ENCODE measurements at regions not wholly inside any gene's neighbourhood (a gene's known extent, or its start where the extent isn't known, plus 50 kb on each side); places are given as distances from the start of the nearest gene placed in this dataset.

DNA sequence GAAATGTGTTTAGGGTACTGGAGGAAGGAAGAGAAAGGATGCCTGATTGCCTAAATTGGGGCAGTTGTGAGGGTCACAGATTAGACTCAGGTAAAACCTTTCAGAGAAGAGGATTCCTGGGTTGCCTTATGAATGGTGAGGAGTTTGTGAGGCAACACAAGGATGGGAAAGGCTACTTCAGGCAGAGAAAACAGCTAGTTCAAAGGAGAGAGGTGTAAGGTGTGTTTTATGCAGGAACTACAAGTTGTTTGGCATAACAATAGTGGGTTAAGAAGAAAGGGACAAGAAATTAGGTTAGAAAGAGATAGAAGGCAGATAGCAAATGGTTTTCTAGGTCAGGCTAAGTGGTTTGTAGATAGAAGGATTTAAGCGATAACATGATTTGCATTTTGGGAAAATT lies 75.1 kb upstream of the PGRMC2 start:
- H3K27ac Mint-ChIP-seq, result no peak overlapping the region
- no peak overlapping the region for H3K4me3 Mint-ChIP-seq
- no peaks in the 10 kb centered on the region for H3K36me3 Mint-ChIP-seq (ENCODE audit: low read depth)
- H3K4me1 Mint-ChIP-seq, result peaks cover 7% of the 10 kb centered on the region
- DNase-seq (no peak), ATAC-seq (no peak)
- no peaks in the 10 kb centered on the region for H3K27me3 Mint-ChIP-seq
- H3K9me3 Mint-ChIP-seq, result no peaks in the 10 kb centered on the region

DNA sequence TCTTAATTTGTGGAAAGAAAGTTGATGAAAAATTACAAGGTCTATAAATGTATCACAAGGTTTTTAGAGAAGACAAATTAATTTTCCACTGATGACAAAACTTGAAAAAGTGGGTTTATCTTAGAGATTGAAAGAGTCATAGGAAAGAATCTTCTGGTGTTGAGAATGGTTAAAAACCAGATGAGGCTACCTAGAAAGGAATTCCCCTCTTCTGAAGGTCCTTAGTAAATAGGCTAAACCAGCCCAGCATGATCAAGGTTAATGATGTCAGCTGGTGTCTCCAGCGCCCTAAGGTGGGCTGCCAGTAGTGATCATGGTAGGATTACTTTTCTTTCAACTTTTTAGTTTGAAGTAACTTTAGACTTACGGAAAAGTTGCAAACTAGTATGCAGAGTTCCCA lies 71.8 kb upstream of the PGRMC2 start:
- H3K36me3 Mint-ChIP-seq (ENCODE audit: low read depth), result peaks cover 3% of the 10 kb centered on the region
- DNase-seq (no peak), ATAC-seq (peak; percentile 78)
- H3K9me3 Mint-ChIP-seq, result no peaks in the 10 kb centered on the region
- no peak overlapping the region for H3K27ac Mint-ChIP-seq
- peaks cover 7% of the 10 kb centered on the region for H3K4me1 Mint-ChIP-seq
- H3K4me3 Mint-ChIP-seq, result no peak overlapping the region
- no peaks in the 10 kb centered on the region for H3K27me3 Mint-ChIP-seq

DNA sequence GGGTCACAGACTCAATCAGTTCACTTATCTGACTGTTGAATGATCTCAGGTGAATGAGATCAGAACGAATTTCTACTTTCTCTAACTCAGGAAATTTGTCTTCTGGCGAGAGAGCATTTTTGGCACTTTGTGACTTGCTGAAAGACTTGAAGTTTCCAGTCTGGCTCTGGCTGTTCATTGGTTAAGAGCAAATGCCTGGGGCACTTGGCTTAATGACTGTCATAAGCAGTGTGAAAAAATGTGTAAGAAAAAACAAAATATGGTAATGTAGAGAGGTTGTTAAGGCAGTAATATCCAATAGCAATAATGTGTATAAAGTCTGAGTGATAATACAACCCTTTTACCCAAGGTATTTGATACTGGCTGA lies 71.3 kb upstream of the PGRMC2 start:
- Mint-ChIP-seq H3K9me3 (no peaks in the 10 kb centered on the region), H3K4me1 (peaks cover 7% of the 10 kb centered on the region), H3K36me3 (ENCODE audit: low read depth) (peaks cover 3% of the 10 kb centered on the region), H3K27me3 (no peaks in the 10 kb centered on the region), H3K27ac (no peak overlapping the region), H3K4me3 (no peak overlapping the region)
- no peak for DNase-seq
- ATAC-seq, result no peak

DNA sequence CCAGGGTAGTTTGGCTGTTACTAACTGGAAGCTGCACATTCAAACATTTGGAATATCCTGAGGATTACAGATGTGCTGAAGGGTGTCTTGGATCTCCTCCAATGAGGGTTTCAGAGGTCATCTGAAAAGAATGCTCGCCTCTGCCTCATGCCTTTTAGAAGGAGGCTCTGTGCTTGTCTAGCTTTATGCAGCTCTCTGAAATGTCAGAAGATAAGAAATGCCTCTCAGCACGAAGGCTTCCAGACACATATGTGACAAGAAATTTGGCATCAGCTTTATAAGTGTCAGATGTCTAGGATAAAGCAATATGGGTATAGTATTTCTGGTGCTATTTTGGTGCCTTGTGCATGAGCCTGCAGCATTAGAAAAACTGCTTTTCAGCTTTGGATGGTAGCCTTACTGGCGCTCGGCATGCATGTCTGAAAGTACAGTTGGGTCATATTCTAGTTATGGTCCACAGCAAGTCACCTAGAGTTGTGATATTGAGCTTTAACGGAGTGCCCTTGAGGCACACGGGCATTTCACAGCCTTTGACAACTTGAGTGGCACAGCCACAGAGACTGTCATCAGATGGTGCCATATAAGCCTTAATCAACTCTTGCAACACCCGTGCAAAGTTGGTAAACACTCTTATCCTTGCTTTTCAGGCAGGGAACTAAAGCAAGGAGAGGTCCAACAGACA lies 70.8 kb upstream of the PGRMC2 start:
- no peak for DNase-seq
- Mint-ChIP-seq H3K27ac (no peak overlapping the region), H3K4me3 (no peak overlapping the region), H3K27me3 (no peaks in the 10 kb centered on the region), H3K36me3 (ENCODE audit: low read depth) (peaks cover 3% of the 10 kb centered on the region), H3K9me3 (no peaks in the 10 kb centered on the region), H3K4me1 (peaks cover 7% of the 10 kb centered on the region)
- ATAC-seq, result no peak

DNA sequence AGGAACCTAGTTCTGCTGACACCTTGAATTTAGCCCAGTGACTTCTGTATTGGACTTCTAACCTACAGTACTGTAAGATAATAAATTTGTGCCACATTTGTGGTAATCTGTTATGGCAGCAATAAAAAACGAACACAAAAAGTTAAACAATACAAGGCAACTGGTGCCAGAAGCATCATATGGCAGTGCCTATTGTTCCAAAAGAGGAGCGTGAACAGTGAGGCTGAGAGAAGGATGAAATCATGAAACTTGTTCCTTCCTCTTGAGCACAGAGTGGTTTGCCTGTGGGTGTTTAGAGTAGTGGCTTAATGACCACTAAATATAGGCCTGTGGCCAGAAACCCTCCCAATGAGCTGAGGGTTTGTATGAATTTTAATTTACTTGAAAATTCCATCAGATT lies 69.7 kb upstream of the PGRMC2 start:
- Mint-ChIP-seq H3K36me3 (ENCODE audit: low read depth) (peaks cover 3% of the 10 kb centered on the region), H3K4me1 (peaks cover 7% of the 10 kb centered on the region), H3K27ac (no peak overlapping the region), H3K27me3 (no peaks in the 10 kb centered on the region), H3K9me3 (no peaks in the 10 kb centered on the region), H3K4me3 (no peak overlapping the region)
- no peak for DNase-seq
- no peak for ATAC-seq

DNA sequence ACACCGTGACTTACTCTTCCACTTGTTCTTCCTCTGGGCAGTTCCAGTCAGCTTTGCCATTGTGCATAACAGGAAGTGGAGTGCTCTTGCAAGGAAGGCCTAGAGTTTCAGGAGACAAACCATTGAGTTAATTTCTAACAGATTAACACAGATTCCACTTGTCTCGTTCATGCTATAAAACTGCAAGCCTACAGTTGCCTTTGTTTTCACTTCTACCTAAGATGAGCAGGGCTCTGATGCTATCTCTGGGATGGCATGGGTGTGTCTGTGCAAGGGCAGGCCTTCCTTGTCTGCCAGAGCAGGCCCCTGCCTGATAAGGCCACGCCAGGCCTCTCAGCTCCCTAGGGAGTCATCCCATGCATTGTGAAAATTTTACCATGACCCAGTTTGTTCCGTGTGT lies 67.7 kb upstream of the PGRMC2 start:
- ATAC-seq (no peak), DNase-seq (no peak)
- H3K4me3 Mint-ChIP-seq, result no peak overlapping the region
- H3K27ac Mint-ChIP-seq, result no peak overlapping the region
- peaks cover 7% of the 10 kb centered on the region for H3K4me1 Mint-ChIP-seq
- no peaks in the 10 kb centered on the region for H3K9me3 Mint-ChIP-seq
- no peaks in the 10 kb centered on the region for H3K27me3 Mint-ChIP-seq
- peaks cover 3% of the 10 kb centered on the region for H3K36me3 Mint-ChIP-seq (ENCODE audit: low read depth)

DNA sequence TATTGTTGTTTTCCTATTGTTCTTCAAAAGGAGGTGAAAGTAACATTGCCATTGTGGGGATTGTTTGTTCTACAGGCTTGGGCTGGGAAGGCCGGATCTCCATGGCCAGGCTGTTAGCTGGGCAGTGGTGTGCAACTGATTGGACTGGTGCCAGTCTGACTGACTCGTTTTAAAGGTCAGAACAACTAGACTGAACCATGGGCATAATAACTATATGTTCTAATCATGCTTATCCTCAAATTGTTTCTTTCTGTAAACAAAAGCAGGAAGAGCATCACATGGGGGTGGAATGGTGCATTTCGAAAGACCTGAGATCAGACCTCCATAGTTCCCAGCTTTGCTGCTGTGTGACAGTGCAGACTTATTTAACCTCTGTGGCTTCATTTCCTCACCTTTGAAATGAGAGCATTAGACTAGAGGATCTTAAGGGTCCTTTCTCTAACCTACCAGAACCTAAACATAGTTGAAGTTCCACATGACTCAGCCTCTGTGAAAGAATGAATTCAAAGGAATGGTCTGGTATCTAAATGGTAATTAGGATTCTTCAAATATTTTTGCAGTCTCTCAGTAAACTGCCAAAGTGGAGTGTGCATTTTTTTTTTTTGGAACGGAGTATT lies 66.7 kb upstream of the PGRMC2 start:
- no peaks in the 10 kb centered on the region for H3K27me3 Mint-ChIP-seq
- DNase-seq (no peak), ATAC-seq (no peak)
- H3K27ac Mint-ChIP-seq, result no peak overlapping the region
- H3K4me1 Mint-ChIP-seq, result peaks cover 5% of the 10 kb centered on the region
- H3K9me3 Mint-ChIP-seq, result no peaks in the 10 kb centered on the region
- H3K36me3 Mint-ChIP-seq (ENCODE audit: low read depth), result peaks cover 3% of the 10 kb centered on the region
- H3K4me3 Mint-ChIP-seq, result no peak overlapping the region

- ATAC-seq, result no peak
- H3K27ac Mint-ChIP-seq, result no peak overlapping the region
Observed at GRCh38 chr4:128353791-128354190, 66.2 kb upstream of the PGRMC2 start.

DNA sequence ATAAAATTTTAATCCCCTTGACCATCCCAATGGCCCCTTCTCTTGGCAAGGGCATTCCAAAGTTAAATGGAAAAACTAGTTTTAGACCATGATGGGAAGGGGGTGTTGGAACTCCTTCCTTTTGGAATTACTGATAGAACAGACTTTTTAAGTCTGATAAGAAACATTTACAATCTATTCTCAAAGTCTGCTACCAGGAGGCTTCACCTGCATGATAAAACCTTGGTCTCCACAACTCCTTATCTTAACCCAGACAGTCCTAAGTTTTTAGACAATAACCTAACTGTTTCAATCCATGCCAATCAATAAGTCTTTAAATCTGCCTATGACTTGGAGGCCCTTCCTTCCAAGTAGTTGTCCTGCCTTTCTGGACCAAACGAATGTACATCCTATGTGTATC lies 63.9 kb upstream of the PGRMC2 start:
- H3K9me3 Mint-ChIP-seq, result no peaks in the 10 kb centered on the region
- H3K27ac Mint-ChIP-seq, result no peak overlapping the region
- no peak overlapping the region for H3K4me3 Mint-ChIP-seq
- no peak for DNase-seq
- no peaks in the 10 kb centered on the region for H3K27me3 Mint-ChIP-seq
- no peaks in the 10 kb centered on the region for H3K4me1 Mint-ChIP-seq
- no peak for ATAC-seq
- H3K36me3 Mint-ChIP-seq (ENCODE audit: low read depth), result no peaks in the 10 kb centered on the region

More at GRCh38 chr4:128353791-128354190, 66.2 kb upstream of the PGRMC2 start:
- H3K36me3 Mint-ChIP-seq (ENCODE audit: low read depth), result peaks cover 3% of the 10 kb centered on the region
- H3K4me3 Mint-ChIP-seq, result no peak overlapping the region
- no peak for DNase-seq
- H3K9me3 Mint-ChIP-seq, result no peaks in the 10 kb centered on the region
- H3K27me3 Mint-ChIP-seq, result no peaks in the 10 kb centered on the region
- H3K4me1 Mint-ChIP-seq, result no peaks in the 10 kb centered on the region

DNA sequence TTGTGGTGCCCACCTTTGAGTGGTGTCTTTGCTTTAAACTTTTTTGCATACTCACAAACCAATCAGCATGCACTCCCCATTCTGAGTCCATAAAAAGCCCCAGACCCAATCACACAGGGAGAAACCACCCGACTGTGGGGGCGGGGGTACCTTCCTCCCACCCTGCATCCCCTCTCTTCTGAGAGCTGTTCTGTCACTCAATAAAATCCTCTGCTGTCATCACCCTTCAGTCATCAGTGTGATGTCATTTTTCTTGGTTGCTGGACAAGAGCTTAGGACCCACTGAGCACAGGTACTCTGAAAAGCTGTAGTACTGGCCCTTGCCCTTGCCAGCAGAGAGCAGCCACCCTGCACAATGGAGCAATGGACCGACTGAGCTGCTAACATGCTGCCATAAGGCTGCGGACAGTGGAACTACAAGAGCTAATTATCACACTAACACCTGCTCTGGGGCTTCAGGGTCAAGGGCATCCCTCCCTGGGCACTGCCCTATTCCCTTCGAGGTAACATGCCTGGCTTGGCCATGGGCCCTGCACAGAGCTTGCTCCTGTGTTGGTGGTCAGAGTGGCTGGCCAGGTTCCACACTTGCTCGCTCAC lies 62.9 kb upstream of the PGRMC2 start:
- Mint-ChIP-seq H3K27ac (no peak overlapping the region), H3K36me3 (ENCODE audit: low read depth) (no peaks in the 10 kb centered on the region), H3K9me3 (no peaks in the 10 kb centered on the region), H3K4me3 (no peak overlapping the region), H3K4me1 (no peaks in the 10 kb centered on the region), H3K27me3 (no peaks in the 10 kb centered on the region)
- DNase-seq (no peak), ATAC-seq (no peak)

- H3K4me3 Mint-ChIP-seq, result no peak overlapping the region
- no peaks in the 10 kb centered on the region for H3K36me3 Mint-ChIP-seq (ENCODE audit: low read depth)
- no peaks in the 10 kb centered on the region for H3K9me3 Mint-ChIP-seq
- H3K4me1 Mint-ChIP-seq, result no peaks in the 10 kb centered on the region
- no peaks in the 10 kb centered on the region for H3K27me3 Mint-ChIP-seq
- ATAC-seq, result no peak
- no peak overlapping the region for H3K27ac Mint-ChIP-seq
- DNase-seq, result no peak
Observed at GRCh38 chr4:128349921-128350320, 62.3 kb upstream of the PGRMC2 start.

GRCh38 chr4:128347930-128348660 lies 60.5 kb upstream of the PGRMC2 start:
- Mint-ChIP-seq H3K27ac (no peak overlapping the region), H3K4me3 (no peak overlapping the region), H3K4me1 (no peaks in the 10 kb centered on the region), H3K36me3 (ENCODE audit: low read depth) (no peaks in the 10 kb centered on the region), H3K9me3 (no peaks in the 10 kb centered on the region), H3K27me3 (no peaks in the 10 kb centered on the region)
- DNase-seq (no peak), ATAC-seq (no peak)

DNA sequence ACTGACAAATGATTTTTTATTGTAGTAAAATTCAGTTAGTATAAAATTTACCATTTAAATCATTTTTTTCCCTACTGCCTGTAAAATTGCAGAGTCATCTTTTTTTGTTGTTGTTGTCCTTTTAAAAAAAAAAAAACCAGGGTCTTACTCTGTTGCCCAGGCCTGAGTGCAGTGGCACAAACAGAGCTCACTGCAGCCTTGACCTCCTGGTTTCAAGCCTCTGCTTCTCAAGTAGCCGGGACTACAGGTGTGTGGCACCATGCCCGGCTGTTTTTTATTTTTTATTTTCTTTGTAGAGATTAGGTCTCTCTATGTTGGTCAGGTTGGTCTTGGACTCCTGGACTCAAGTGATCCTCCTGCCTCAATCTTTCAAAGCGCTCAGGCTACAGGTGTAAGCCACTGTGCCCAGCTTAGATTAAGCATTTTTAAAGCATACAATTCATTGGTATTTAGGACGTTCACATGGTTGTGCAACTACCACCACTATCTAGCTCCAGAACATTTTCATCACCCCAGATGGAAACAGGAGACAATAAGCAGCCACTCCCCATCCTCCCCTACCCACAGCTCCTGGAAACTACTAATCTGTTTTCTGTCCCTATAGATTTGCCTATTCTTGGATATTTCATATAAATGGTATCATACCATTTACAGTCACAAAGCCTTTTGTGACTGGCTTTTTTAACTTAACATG lies 59.7 kb upstream of the PGRMC2 start:
- no peaks in the 10 kb centered on the region for H3K9me3 Mint-ChIP-seq
- H3K36me3 Mint-ChIP-seq (ENCODE audit: low read depth), result no peaks in the 10 kb centered on the region
- no peak for DNase-seq
- ATAC-seq, result no peak
- H3K27ac Mint-ChIP-seq, result no peak overlapping the region
- H3K4me1 Mint-ChIP-seq, result no peaks in the 10 kb centered on the region
- H3K4me3 Mint-ChIP-seq, result no peak overlapping the region
- no peaks in the 10 kb centered on the region for H3K27me3 Mint-ChIP-seq

GRCh38 chr4:128346054-128346716 lies 58.6 kb upstream of the PGRMC2 start:
- Mint-ChIP-seq H3K27me3 (no peaks in the 10 kb centered on the region), H3K4me1 (no peaks in the 10 kb centered on the region), H3K9me3 (no peaks in the 10 kb centered on the region), H3K27ac (no peak overlapping the region), H3K4me3 (no peak overlapping the region), H3K36me3 (ENCODE audit: low read depth) (no peaks in the 10 kb centered on the region)
- no peak for DNase-seq
- ATAC-seq, result no peak

Data from activated naive CD8-positive, alpha-beta T cell treated with anti-CD3 and anti-CD28 coated beads, Interleukin-2, amount 50 U/mL, for 24 hours (primary cell).